Thoracic aorta (tissue), 2 donors: ENCODE measurements at regions not wholly inside any gene's neighbourhood (a gene's known extent, or its start where the extent isn't known, plus 50 kb on each side); places are given as distances from the start of the nearest gene placed in this dataset.
"Not testable (repeated sequence)": the region's sequence is repeated elsewhere in the genome, so short reads cannot be mapped to it uniquely, and the experiment has no call there.

Source experiments
- ATAC-seq: fragments of 150-250 bp; one replicate; pipeline ENCODE4 v1.8.0; 2017; ENCODE audit warnings: low read depth; ENCODE audit not compliant: insufficient number of reproducible peaks, low FRiP score
- DNase-seq: peaks from one replicate; pipeline ENCODE4 v3.0.0-alpha.2; 2020; ENCODE audit warnings: low spot score
- H3K27ac ChIP-seq, 2 donors: fragments of 200-600 bp; sonication (generic); 1 replicate in 1 of 2; 2 replicates in 1 of 2; pipeline ENCODE4 v1.5.1; 2016; ENCODE audit warnings: mild to moderate bottlenecking in 2 of 2, moderate library complexity in 2 of 2
- H3K27me3 ChIP-seq: fragments of 200-600 bp; sonication (generic); replicated peaks from 2 replicates; pipeline ENCODE4 v1.6.0; 2016; ENCODE audit warnings: mild to moderate bottlenecking; ENCODE audit not compliant: insufficient read depth
- H3K36me3 ChIP-seq: fragments of 200-600 bp; sonication (generic); one replicate; pipeline ENCODE4 v1.5.1; 2016
- H3K4me1 ChIP-seq, 2 donors: fragments of 200-600 bp; sonication (generic); 1 replicate in 1 of 2; 2 replicates in 1 of 2; pipeline versions ENCODE4 v1.5.1 to v1.6.0; 2016; ENCODE audit warnings: low read depth in 2 of 2, mild to moderate bottlenecking in 1 of 2; ENCODE audit not compliant: control insufficient read depth in 1 of 2
- H3K4me3 ChIP-seq: fragments of 200-600 bp; sonication (generic); 2 replicates; pipeline ENCODE4 v1.5.1; 2016; ENCODE audit warnings: mild to moderate bottlenecking
- H3K9me3 ChIP-seq: fragments of 200-600 bp; sonication (generic); 2 replicates; pipeline ENCODE4 v1.5.1; 2016
- CTCF ChIP-seq: fragments of 200-600 bp; sonication (generic); IDR thresholded peaks from one replicate; pipeline ENCODE4 v1.5.1; 2019; ENCODE audit warnings: antibody characterized with exemption

GRCh38 chr10:44574596-44575480, 189.9 kb upstream of the CXCL12 start:
- ATAC-seq, result no peak
- H3K4me1 ChIP-seq, result peaks cover 6 to 14% of the 10 kb centered on the region in 2 donors

GRCh38 chr10:44575601-44576380, 190.9 kb upstream of the CXCL12 start:
- TF ChIP-seq CTCF, result no peak
- ATAC-seq, result no peak
- H3K4me3 ChIP-seq, result no peak overlapping the region

More at GRCh38 chr10:44574596-44575480, 189.9 kb upstream of the CXCL12 start:
- TF ChIP-seq CTCF, result no peak
- Histone ChIP-seq H3K4me3 (no peak overlapping the region), H3K36me3 (no peaks in the 10 kb centered on the region), H3K27ac (no peak overlapping the region), H3K27me3 (no peaks in the 10 kb centered on the region), H3K9me3 (no peaks in the 10 kb centered on the region)
- no peak for DNase-seq

GRCh38 chr10:44576702-44577191, 191.8 kb upstream of the CXCL12 start:
- Histone ChIP-seq H3K9me3 (no peaks in the 10 kb centered on the region), H3K4me3 (no peak overlapping the region), H3K4me1 (no peaks in the 10 kb centered on the region), H3K27me3 (no peaks in the 10 kb centered on the region), H3K36me3 (no peaks in the 10 kb centered on the region), H3K27ac (no peak overlapping the region)
- DNase-seq, result no peak
- no peak for ATAC-seq
- TF ChIP-seq CTCF, result no peak

More at GRCh38 chr10:44575601-44576380, 190.9 kb upstream of the CXCL12 start:
- no peak overlapping the region for H3K27ac ChIP-seq
- no peaks in the 10 kb centered on the region for H3K9me3 ChIP-seq
- H3K4me1 ChIP-seq, result peaks cover 0 to 4% of the 10 kb centered on the region in 2 donors
- no peak for DNase-seq
- no peaks in the 10 kb centered on the region for H3K36me3 ChIP-seq
- H3K27me3 ChIP-seq, result no peaks in the 10 kb centered on the region

- H3K27me3 ChIP-seq, result no peaks in the 10 kb centered on the region
- H3K4me3 ChIP-seq, result no peak overlapping the region
- no peaks in the 10 kb centered on the region for H3K9me3 ChIP-seq
- H3K4me1 ChIP-seq, result no peaks in the 10 kb centered on the region
- ATAC-seq, result no peak
- TF ChIP-seq CTCF, result no peak
- H3K36me3 ChIP-seq, result no peaks in the 10 kb centered on the region
- no peak for DNase-seq
- H3K27ac ChIP-seq, result no peak overlapping the region
Observed at GRCh38 chr10:44577533-44577932, 192.6 kb upstream of the CXCL12 start.

GRCh38 chr10:44578271-44578670, 193.4 kb upstream of the CXCL12 start:
- no peak for ATAC-seq
- Histone ChIP-seq H3K9me3 (no peaks in the 10 kb centered on the region), H3K4me3 (no peak overlapping the region), H3K36me3 (no peaks in the 10 kb centered on the region), H3K4me1 (no peaks in the 10 kb centered on the region), H3K27ac (no peak overlapping the region), H3K27me3 (no peaks in the 10 kb centered on the region)
- no peak for DNase-seq
- TF ChIP-seq CTCF, result no peak

GRCh38 chr10:44578963-44579362, 194.1 kb upstream of the CXCL12 start:
- H3K27me3 ChIP-seq, H3K27ac ChIP-seq, H3K4me3 ChIP-seq, ATAC-seq, H3K36me3 ChIP-seq, H3K4me1 ChIP-seq, H3K9me3 ChIP-seq, DNase-seq: not testable (repeated sequence)
